Ovary (tissue), 3 donors: ENCODE measurements at regions not wholly inside any gene's neighbourhood (a gene's known extent, or its start where the extent isn't known, plus 50 kb on each side); places are given as distances from the start of the nearest gene placed in this dataset.

ENCODE experiments used
- POLR2A ChIP-seq: fragments of 450-650 bp; IDR thresholded peaks from one replicate; pipeline ENCODE4 v1.6.1; 2017; ENCODE audit warnings: antibody characterized with exemption, mild to moderate bottlenecking, moderate library complexity
- TF ChIP-seq, protein P1 (sequence below), 3 donors: fragments of 450-650 bp in 2 of 3; fragments of 200-600 bp in 1 of 3; IDR thresholded peaks; one replicate each; pipeline versions ENCODE4 v1.5.1 to v1.8.0; 2016 to 2022; ENCODE audit warnings: antibody characterized with exemption in 3 of 3, mild to moderate bottlenecking in 1 of 3
- donor health status: DM: no; HTN: no; CAD: no.

DNA sequence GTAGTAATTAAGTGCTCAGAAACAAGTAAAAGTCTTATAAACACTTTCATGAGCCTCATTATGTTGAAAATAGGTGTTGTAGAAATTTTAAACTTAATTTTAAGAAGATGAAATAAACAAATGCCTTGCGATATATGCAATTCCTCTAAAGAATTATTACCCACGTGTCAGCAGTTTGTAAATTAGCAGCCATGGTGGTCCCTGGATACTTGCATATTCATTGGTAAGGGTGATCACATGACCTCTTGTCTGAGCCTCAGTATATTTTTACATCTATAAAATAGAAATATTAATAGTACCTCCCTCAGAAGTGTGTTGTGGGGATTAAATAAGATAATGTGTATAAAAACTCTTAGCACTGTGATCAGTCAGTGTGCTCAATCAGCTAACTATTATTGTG lies 141.5 kb upstream of the SVIL start:
- TF ChIP-seq, protein P1, sequence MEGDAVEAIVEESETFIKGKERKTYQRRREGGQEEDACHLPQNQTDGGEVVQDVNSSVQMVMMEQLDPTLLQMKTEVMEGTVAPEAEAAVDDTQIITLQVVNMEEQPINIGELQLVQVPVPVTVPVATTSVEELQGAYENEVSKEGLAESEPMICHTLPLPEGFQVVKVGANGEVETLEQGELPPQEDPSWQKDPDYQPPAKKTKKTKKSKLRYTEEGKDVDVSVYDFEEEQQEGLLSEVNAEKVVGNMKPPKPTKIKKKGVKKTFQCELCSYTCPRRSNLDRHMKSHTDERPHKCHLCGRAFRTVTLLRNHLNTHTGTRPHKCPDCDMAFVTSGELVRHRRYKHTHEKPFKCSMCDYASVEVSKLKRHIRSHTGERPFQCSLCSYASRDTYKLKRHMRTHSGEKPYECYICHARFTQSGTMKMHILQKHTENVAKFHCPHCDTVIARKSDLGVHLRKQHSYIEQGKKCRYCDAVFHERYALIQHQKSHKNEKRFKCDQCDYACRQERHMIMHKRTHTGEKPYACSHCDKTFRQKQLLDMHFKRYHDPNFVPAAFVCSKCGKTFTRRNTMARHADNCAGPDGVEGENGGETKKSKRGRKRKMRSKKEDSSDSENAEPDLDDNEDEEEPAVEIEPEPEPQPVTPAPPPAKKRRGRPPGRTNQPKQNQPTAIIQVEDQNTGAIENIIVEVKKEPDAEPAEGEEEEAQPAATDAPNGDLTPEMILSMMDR (IDR thresholded peaks at IDR 0.05) = no peak
- no peak for TF ChIP-seq POLR2A
